MCF 10A (cell line): ENCODE measurements at regions not wholly inside any gene's neighbourhood (a gene's known extent, or its start where the extent isn't known, plus 50 kb on each side); places are given as distances from the start of the nearest gene placed in this dataset.

Experiments used
- BruUV-seq: library from RNA; stranded (reverse); fragments of 400-500 nt; replicated peaks from 2 replicates; lab custom pipeline; 2021; lab: Mats Ljungman, UMichigan
- CTCF ChIA-PET: fragments of 300-600 bp; sonication (Branson Sonifier 250); formaldehyde crosslinking; extraction: SDS; loops from one replicate; lab custom pipeline; 2021; ENCODE audit warnings: antibody characterized with exemption, inconsistent platforms; lab: Yijun Ruan, JAX
- POLR2A ChIA-PET: fragments of 300-600, 350-650 bp; sonication (Branson Sonifier 250); formaldehyde crosslinking; extraction: SDS; loops from one replicate; lab custom pipeline; 2020; ENCODE audit warnings: antibody characterized with exemption, inconsistent platforms; lab: Yijun Ruan, JAX
- DNase-seq: peaks from one replicate; pipeline ENCODE4 v3.0.0-alpha.2; 2018; ENCODE audit not compliant: unreplicated experiment
- H3K27ac Mint-ChIP-seq: one replicate; pipeline ENCODE4 v1.8.0; 2022; ENCODE audit warnings: mild to moderate bottlenecking, low read depth, mixed read lengths; ENCODE audit not compliant: unreplicated experiment
- H3K27me3 Mint-ChIP-seq: one replicate; pipeline ENCODE4 v1.8.0; 2022; ENCODE audit warnings: mixed read lengths; ENCODE audit not compliant: insufficient read depth, unreplicated experiment
- H3K36me3 Mint-ChIP-seq: one replicate; pipeline ENCODE4 v1.8.0; 2022; ENCODE audit warnings: mild to moderate bottlenecking, moderate library complexity, mixed read lengths; ENCODE audit not compliant: insufficient read depth, unreplicated experiment
- H3K4me1 Mint-ChIP-seq: one replicate; pipeline ENCODE4 v1.8.0; 2022; ENCODE audit warnings: mixed read lengths; ENCODE audit not compliant: insufficient read depth, unreplicated experiment
- H3K4me3 Mint-ChIP-seq: one replicate; pipeline ENCODE4 v1.8.0; 2022; ENCODE audit warnings: mild to moderate bottlenecking, moderate library complexity, mixed read lengths; ENCODE audit not compliant: unreplicated experiment
- H3K9me3 Mint-ChIP-seq: one replicate; pipeline ENCODE4 v1.8.0; 2022; ENCODE audit warnings: mixed read lengths; ENCODE audit not compliant: unreplicated experiment
- intact Hi-C: fragments of 100-400 bp; cut with micrococcal nuclease; formaldehyde crosslinking; loops from 2 replicates; pipeline ENCODE4 v1.14.1; 2022
- TF ChIP-seq, protein P1 (sequence below): fragments of 200-600 bp; IDR thresholded peaks from one replicate; pipeline ENCODE4 v1.8.0; 2022; ENCODE audit warnings: antibody characterized with exemption, mild to moderate bottlenecking; ENCODE audit not compliant: unreplicated experiment

DNA sequence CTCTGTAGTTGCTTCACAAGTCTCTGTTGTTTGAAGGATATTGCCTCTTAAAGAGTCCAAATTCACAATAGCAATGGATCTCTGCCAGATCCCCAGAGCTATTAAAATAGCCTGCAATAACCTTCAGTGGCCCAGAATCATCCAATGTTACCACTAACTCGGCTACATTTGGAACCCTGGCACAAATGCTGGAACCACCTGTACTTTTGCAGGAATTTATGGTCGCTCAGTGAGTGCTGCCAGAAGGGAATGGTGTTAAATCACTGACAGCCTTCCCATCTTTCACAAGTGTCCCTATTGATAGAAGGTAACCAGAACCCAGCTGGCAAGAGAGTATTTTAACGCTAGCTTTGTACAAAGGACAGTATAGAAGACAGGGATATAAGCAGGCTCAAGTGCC, 298.8 kb upstream of the PLSCR5 start:
- POLR2A ChIA-PET, result no interaction called here

GRCh38 chr3:146899171-146899570, 294.0 kb upstream of the PLSCR5 start:
- Mint-ChIP-seq H3K4me1 (no peaks in the 10 kb centered on the region), H3K9me3 (no peaks in the 10 kb centered on the region), H3K27me3 (peaks cover 93% of the 10 kb centered on the region), H3K4me3 (no peak overlapping the region), H3K36me3 (no peaks in the 10 kb centered on the region), H3K27ac (no peak overlapping the region)
- TF ChIP-seq, protein P1, sequence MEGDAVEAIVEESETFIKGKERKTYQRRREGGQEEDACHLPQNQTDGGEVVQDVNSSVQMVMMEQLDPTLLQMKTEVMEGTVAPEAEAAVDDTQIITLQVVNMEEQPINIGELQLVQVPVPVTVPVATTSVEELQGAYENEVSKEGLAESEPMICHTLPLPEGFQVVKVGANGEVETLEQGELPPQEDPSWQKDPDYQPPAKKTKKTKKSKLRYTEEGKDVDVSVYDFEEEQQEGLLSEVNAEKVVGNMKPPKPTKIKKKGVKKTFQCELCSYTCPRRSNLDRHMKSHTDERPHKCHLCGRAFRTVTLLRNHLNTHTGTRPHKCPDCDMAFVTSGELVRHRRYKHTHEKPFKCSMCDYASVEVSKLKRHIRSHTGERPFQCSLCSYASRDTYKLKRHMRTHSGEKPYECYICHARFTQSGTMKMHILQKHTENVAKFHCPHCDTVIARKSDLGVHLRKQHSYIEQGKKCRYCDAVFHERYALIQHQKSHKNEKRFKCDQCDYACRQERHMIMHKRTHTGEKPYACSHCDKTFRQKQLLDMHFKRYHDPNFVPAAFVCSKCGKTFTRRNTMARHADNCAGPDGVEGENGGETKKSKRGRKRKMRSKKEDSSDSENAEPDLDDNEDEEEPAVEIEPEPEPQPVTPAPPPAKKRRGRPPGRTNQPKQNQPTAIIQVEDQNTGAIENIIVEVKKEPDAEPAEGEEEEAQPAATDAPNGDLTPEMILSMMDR, result no peak
- no peak for DNase-seq
- POLR2A ChIA-PET, result interaction anchor here (0.6 kb wide), 1 partner anchor 1353 kb away, joined by 3 read pairs; no protein-coding TSS in a partner anchor
- BruUV-seq, result no TSS peak
- CTCF ChIA-PET, result interaction anchor here (0.6 kb wide), 1 partner anchor 12 kb away, joined by 3 read pairs; no protein-coding TSS in a partner anchor
- intact Hi-C loops, result no loop called here

More for the DNA sequence above, 298.8 kb upstream of the PLSCR5 start:
- H3K27ac Mint-ChIP-seq, result no peak overlapping the region
- DNase-seq, result no peak
- H3K9me3 Mint-ChIP-seq, result no peaks in the 10 kb centered on the region
- no peaks in the 10 kb centered on the region for H3K36me3 Mint-ChIP-seq
- H3K4me1 Mint-ChIP-seq, result no peaks in the 10 kb centered on the region
- BruUV-seq, result no TSS peak
- peaks cover 73% of the 10 kb centered on the region for H3K27me3 Mint-ChIP-seq
- intact Hi-C loops, result no loop called here
- TF ChIP-seq, protein P1, result no peak
- CTCF ChIA-PET, result no interaction called here
- H3K4me3 Mint-ChIP-seq, result no peak overlapping the region

GRCh38 chr3:146896711-146897110, 291.6 kb upstream of the PLSCR5 start:
- intact Hi-C loops, result no loop called here
- TF ChIP-seq, protein P1, result no peak
- Mint-ChIP-seq H3K9me3 (no peaks in the 10 kb centered on the region), H3K27me3 (peaks cover 95% of the 10 kb centered on the region), H3K27ac (no peak overlapping the region), H3K4me1 (no peaks in the 10 kb centered on the region), H3K36me3 (no peaks in the 10 kb centered on the region), H3K4me3 (no peak overlapping the region)
- ChIA-PET POLR2A (no interaction called here), CTCF (interaction anchor here (0.5 kb wide), 1 partner anchor 1431 kb away, joined by 4 read pairs; no protein-coding TSS in a partner anchor)
- DNase-seq, result no peak
- no TSS peak for BruUV-seq

DNA sequence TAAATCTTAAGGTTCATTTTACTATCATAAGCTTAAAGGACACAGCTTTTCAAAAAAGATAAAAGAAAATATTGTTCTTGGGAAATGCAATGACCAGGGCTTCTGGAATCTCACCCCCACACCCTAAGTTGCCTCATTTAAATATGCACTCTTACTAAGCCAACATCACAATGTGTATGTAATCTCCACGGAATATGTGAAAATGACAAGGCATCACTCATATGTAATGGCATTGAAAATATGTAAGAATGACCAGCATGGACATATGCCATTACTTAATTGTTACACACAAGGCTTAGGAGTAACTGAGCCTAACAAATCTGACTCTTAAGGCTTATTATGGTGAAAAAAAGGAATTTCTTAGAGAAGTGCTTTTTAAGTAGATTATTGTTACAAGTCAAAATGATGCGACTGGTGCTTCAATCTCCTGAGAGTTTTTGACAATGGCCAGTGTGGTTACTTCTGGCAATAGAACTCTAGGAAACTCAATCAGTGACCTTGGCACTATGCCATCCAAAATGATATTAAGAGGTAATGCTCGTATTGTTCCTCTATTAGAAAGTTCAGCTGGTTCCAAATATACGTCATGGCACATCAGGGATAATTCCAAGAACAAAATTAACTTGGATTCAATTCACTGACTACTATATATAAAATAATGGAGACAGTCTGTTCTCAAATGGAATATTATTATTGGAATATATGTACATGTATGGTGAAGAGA, 290.0 kb upstream of the PLSCR5 start:
- TF ChIP-seq, protein P1, result no peak
- H3K27ac Mint-ChIP-seq, result no peak overlapping the region
- peaks cover 100% of the 10 kb centered on the region for H3K27me3 Mint-ChIP-seq
- BruUV-seq, result no TSS peak
- ChIA-PET CTCF (no interaction called here), POLR2A (no interaction called here)
- no peaks in the 10 kb centered on the region for H3K4me1 Mint-ChIP-seq
- no peaks in the 10 kb centered on the region for H3K36me3 Mint-ChIP-seq
- no peaks in the 10 kb centered on the region for H3K9me3 Mint-ChIP-seq
- intact Hi-C loops, result no loop called here
- H3K4me3 Mint-ChIP-seq, result no peak overlapping the region
- DNase-seq, result no peak
